ENCODE measurements at regions not wholly inside any gene's neighbourhood (a gene's known extent, or its start where the extent isn't known, plus 50 kb on each side); places are given as distances from the start of the nearest gene placed in this dataset.

- WGBS, 2 donors, result 93 to 97% methylated on average over 1 of the region's 1 CpG
- Histone ChIP-seq H3K27me3 (no peaks in the 10 kb centered on the region), H3K4me3 (no peak overlapping the region), H3K4me1 (peaks cover 3 to 67% (median 55%) of the 10 kb centered on the region in 9 donors), H3K9me3 (no peaks in the 10 kb centered on the region), H3K36me3 (no peaks in the 10 kb centered on the region), H3K27ac (no peak overlapping the region)
- no peak for DNase-seq
- no peak for ATAC-seq
- intact Hi-C loops (cut with DNase I), result loop anchor here in 3 of 10 donors (5.0 kb wide), 2 partner anchors 46 to 131 kb away; no protein-coding TSS in a partner anchor
- no peak for TF ChIP-seq CTCF (IDR thresholded peaks at IDR 0.05)
These were observed 68.3 kb upstream of the DST start for GRCh38 chr6:56710967-56711366.

- Histone ChIP-seq H3K4me1 (peaks cover 3 to 54% (median 46%) of the 10 kb centered on the region in 9 donors), H3K27me3 (no peaks in the 10 kb centered on the region), H3K36me3 (no peaks in the 10 kb centered on the region), H3K4me3 (no peak overlapping the region), H3K27ac (peak overlapping the region in 1 of 10 donors; percentile 10), H3K9me3 (no peaks in the 10 kb centered on the region)
- 89 to 93% methylated on average over 4 of the region's 4 CpGs for WGBS, 2 donors
- intact Hi-C loops (cut with DNase I), result loop anchor here (2.0 to 5.0 kb wide), 6 partner anchors 48 to 143 kb away; no protein-coding TSS in a partner anchor
- TF ChIP-seq CTCF (IDR thresholded peaks at IDR 0.05), result no peak
- DNase-seq, result no peak
- ATAC-seq, result no peak
These were observed 67.0 kb upstream of the DST start for GRCh38 chr6:56709650-56710049.

GRCh38 chr6:56708810-56709597 lies 66.3 kb upstream of the DST start:
- no peak for DNase-seq
- H3K27ac ChIP-seq, result peak overlapping the region in 7 of 10 donors; percentile 13 to 69 (median 37)
- 55% methylated on average over 4 of the region's 4 CpGs for whole genome bisulfite sequencing, 2 donors
- peak in 7 of 8 donors; percentile 17 to 51 (median 31) for ATAC-seq
- H3K9me3 ChIP-seq, result no peaks in the 10 kb centered on the region
- peaks cover 0 to 48% (median 39%) of the 10 kb centered on the region in 9 donors for H3K4me1 ChIP-seq
- intact Hi-C loops (cut with DNase I), result loop anchor here (2.0 to 5.0 kb wide), 5 partner anchors 48 to 144 kb away; no protein-coding TSS in a partner anchor
- H3K36me3 ChIP-seq, result no peaks in the 10 kb centered on the region
- peak; percentile 50 to 79 (median 71) for TF ChIP-seq CTCF (IDR thresholded peaks at IDR 0.05)
- H3K4me3 ChIP-seq, result peak overlapping the region in 1 of 10 donors; percentile 9
- H3K27me3 ChIP-seq, result no peaks in the 10 kb centered on the region

GRCh38 chr6:56706981-56707726 lies 64.5 kb upstream of the DST start:
- H3K4me1 ChIP-seq, result peaks cover 0 to 36% (median 23%) of the 10 kb centered on the region in 9 donors
- 94 to 95% methylated on average over 5 of the region's 5 CpGs for WGBS, 2 donors
- ATAC-seq (peak in 5 of 8 donors; percentile 31 to 72 (median 37)), DNase-seq (no peak)
- H3K27me3 ChIP-seq, result no peaks in the 10 kb centered on the region
- no peak for TF ChIP-seq CTCF (IDR thresholded peaks at IDR 0.05)
- no peaks in the 10 kb centered on the region for H3K9me3 ChIP-seq
- H3K27ac ChIP-seq, result peak overlapping the region in 5 of 10 donors; percentile 13 to 47 (median 29)
- intact Hi-C loops (cut with DNase I), result loop anchor here in 6 of 10 donors (5.0 kb wide), 2 partner anchors 50 to 145 kb away; no protein-coding TSS in a partner anchor
- no peak overlapping the region for H3K4me3 ChIP-seq
- peaks cover 0 to 5% (median 0%) of the 10 kb centered on the region in 9 donors for H3K36me3 ChIP-seq

Data from heart right ventricle (tissue), 16 donors.